SK-N-SH treated with all-trans-retinoic acid at 6 μM for 48 hours (cell line): ENCODE measurements at regions not wholly inside any gene's neighbourhood (a gene's known extent, or its start where the extent isn't known, plus 50 kb on each side); places are given as distances from the start of the nearest gene placed in this dataset.

Experiments
- CREB5 ChIP-seq: fragments of 250-450 bp; sonication (Bioruptor Pico); IDR thresholded peaks from 2 replicates; pipeline ENCODE4 v1.5.1; 2020; ENCODE audit warnings: low read depth, mild to moderate bottlenecking, moderate library complexity
- ESRRG ChIP-seq: fragments of 250-450 bp; sonication (Bioruptor Pico); IDR thresholded peaks from 2 replicates; pipeline ENCODE4 v1.6.1; 2021; ENCODE audit warnings: mild to moderate bottlenecking
- PATZ1 ChIP-seq: fragments of 250-450 bp; sonication (Bioruptor Pico); IDR thresholded peaks from 2 replicates; pipeline ENCODE4 v1.8.0; 2020; ENCODE audit warnings: mild to moderate bottlenecking, moderate library complexity, borderline replicate concordance
- RARB ChIP-seq: fragments of 250-450 bp; sonication (Bioruptor Pico); IDR thresholded peaks from 2 replicates; pipeline ENCODE4 v1.8.0; 2021; ENCODE audit warnings: mild to moderate bottlenecking, moderate library complexity
- SNAI2 ChIP-seq: fragments of 250-450 bp; sonication (Bioruptor Pico); IDR thresholded peaks from 2 replicates; pipeline ENCODE4 v1.5.0; 2020; ENCODE audit warnings: mild to moderate bottlenecking, moderate library complexity

- no peak for TF ChIP-seq SNAI2 (CRISPR knock-in tag)
- TF ChIP-seq CREB5 = no peak
- no peak for TF ChIP-seq ESRRG (CRISPR knock-in tag)
- TF ChIP-seq PATZ1 (CRISPR knock-in tag) = no peak
- no peak for TF ChIP-seq RARB (CRISPR knock-in tag)
Measured at GRCh38 chr3:18725668-18726407, 300.7 kb upstream of the SATB1 start.
